ENCODE measurements at regions not wholly inside any gene's neighbourhood (a gene's known extent, or its start where the extent isn't known, plus 50 kb on each side); places are given as distances from the start of the nearest gene placed in this dataset.

DNA sequence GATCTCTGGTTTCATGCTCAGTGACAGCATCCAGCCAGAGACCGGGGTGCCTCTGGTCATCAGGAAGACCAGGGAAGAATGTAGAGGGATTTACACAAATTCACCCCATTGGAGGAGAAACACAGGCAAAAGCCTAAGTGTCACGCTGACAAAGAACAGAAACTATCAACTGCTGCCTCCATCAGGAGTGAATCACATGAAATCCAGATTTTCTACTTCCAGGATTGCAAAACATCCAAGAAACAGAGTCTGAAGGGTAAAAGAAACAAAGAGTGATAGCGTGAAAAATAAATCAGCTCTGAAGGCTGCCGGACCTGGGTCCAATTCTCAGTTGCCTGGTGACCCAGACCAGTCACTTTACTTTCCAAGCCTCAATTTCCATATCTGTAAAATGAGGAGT is 136.1 kb upstream of the MAP1LC3B2 start:
- ChIA-PET CTCF (no interaction called here), POLR2A (no interaction called here)
- Mint-ChIP-seq H3K4me1 (ENCODE audit: low read depth, unreplicated experiment) (peaks cover 10% of the 10 kb centered on the region), H3K27me3 (ENCODE audit: insufficient read depth, unreplicated experiment) (no peaks in the 10 kb centered on the region), H3K9me3 (ENCODE audit: unreplicated experiment) (no peaks in the 10 kb centered on the region), H3K4me3 (ENCODE audit: unreplicated experiment) (no peak overlapping the region), H3K27ac (ENCODE audit: unreplicated experiment) (peak overlapping the region; percentile 27), H3K36me3 (ENCODE audit: insufficient read depth, unreplicated experiment) (peaks cover 6% of the 10 kb centered on the region)
- no peak for DNase-seq
- intact Hi-C loops (cut with micrococcal nuclease; ENCODE audit: unreplicated experiment): loop anchor here (5.0 to 10.0 kb wide), 2 partner anchors 131 to 172 kb away; no protein-coding TSS in a partner anchor
- H3K36me3 ChIP-seq (ENCODE audit: control insufficient read depth, insufficient read depth, low read length): no peaks in the 10 kb centered on the region
- H3K9me3 ChIP-seq: peaks cover 3% of the 10 kb centered on the region; the same call in 1 of the 2 replicates
- H3K4me3 ChIP-seq (ENCODE audit: low read depth, low read length): no peak overlapping the region
- H3K4me1 ChIP-seq: peaks cover 31% of the 10 kb centered on the region
- TF ChIP-seq, protein P1, sequence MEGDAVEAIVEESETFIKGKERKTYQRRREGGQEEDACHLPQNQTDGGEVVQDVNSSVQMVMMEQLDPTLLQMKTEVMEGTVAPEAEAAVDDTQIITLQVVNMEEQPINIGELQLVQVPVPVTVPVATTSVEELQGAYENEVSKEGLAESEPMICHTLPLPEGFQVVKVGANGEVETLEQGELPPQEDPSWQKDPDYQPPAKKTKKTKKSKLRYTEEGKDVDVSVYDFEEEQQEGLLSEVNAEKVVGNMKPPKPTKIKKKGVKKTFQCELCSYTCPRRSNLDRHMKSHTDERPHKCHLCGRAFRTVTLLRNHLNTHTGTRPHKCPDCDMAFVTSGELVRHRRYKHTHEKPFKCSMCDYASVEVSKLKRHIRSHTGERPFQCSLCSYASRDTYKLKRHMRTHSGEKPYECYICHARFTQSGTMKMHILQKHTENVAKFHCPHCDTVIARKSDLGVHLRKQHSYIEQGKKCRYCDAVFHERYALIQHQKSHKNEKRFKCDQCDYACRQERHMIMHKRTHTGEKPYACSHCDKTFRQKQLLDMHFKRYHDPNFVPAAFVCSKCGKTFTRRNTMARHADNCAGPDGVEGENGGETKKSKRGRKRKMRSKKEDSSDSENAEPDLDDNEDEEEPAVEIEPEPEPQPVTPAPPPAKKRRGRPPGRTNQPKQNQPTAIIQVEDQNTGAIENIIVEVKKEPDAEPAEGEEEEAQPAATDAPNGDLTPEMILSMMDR (IDR thresholded peaks at IDR 0.05; ENCODE audit: insufficient read depth in 1 of 2, low read depth in 1 of 2, low read length in 1 of 2, severe bottlenecking in 1 of 2, unreplicated experiment in 1 of 2): no peak
- no peaks in the 10 kb centered on the region for H3K27me3 ChIP-seq (replicated peaks; ENCODE audit: control insufficient read depth, insufficient read depth, low read length)
- no TSS peak for BruUV-seq (replicated peaks)

GRCh38 chr12:116425256-116426193 is 133.7 kb upstream of the MAP1LC3B2 start:
- ChIA-PET CTCF (interaction anchor here (0.6 to 1.4 kb wide), 2 partner anchors 19 to 151 kb away, joined by 3 to 4 read pairs; no protein-coding TSS in a partner anchor), POLR2A (no interaction called here)
- Mint-ChIP-seq H3K36me3 (ENCODE audit: insufficient read depth, unreplicated experiment) (peaks cover 6% of the 10 kb centered on the region), H3K4me1 (ENCODE audit: low read depth, unreplicated experiment) (peaks cover 26% of the 10 kb centered on the region), H3K27ac (ENCODE audit: unreplicated experiment) (peak overlapping the region; percentile 84), H3K4me3 (ENCODE audit: unreplicated experiment) (peak overlapping the region; percentile 64), H3K27me3 (ENCODE audit: insufficient read depth, unreplicated experiment) (no peaks in the 10 kb centered on the region), H3K9me3 (ENCODE audit: unreplicated experiment) (no peaks in the 10 kb centered on the region)
- BruUV-seq (replicated peaks): no TSS peak
- no peak overlapping the region for H3K4me3 ChIP-seq (ENCODE audit: low read depth, low read length)
- intact Hi-C loops (cut with micrococcal nuclease; ENCODE audit: unreplicated experiment): loop anchor here (2.0 to 10.0 kb wide), 5 partner anchors 19 to 169 kb away; partner anchors contain the start of gene MED13L
- TF ChIP-seq, protein P1 (IDR thresholded peaks at IDR 0.05; ENCODE audit: insufficient read depth in 1 of 2, low read depth in 1 of 2, low read length in 1 of 2, severe bottlenecking in 1 of 2, unreplicated experiment in 1 of 2): no peak
- H3K4me1 ChIP-seq: peaks cover 40% of the 10 kb centered on the region
- no peak for DNase-seq
- H3K9me3 ChIP-seq: peaks cover 3% of the 10 kb centered on the region; the same call in 1 of the 2 replicates
- H3K36me3 ChIP-seq (ENCODE audit: control insufficient read depth, insufficient read depth, low read length): no peaks in the 10 kb centered on the region
- no peaks in the 10 kb centered on the region for H3K27me3 ChIP-seq (replicated peaks; ENCODE audit: control insufficient read depth, insufficient read depth, low read length)

- no peak overlapping the region for H3K4me3 ChIP-seq (ENCODE audit: low read depth, low read length)
- Mint-ChIP-seq H3K9me3 (ENCODE audit: unreplicated experiment) (no peaks in the 10 kb centered on the region), H3K27ac (ENCODE audit: unreplicated experiment) (peak overlapping the region; percentile 84), H3K4me1 (ENCODE audit: low read depth, unreplicated experiment) (peaks cover 32% of the 10 kb centered on the region), H3K36me3 (ENCODE audit: insufficient read depth, unreplicated experiment) (peaks cover 6% of the 10 kb centered on the region), H3K27me3 (ENCODE audit: insufficient read depth, unreplicated experiment) (no peaks in the 10 kb centered on the region), H3K4me3 (ENCODE audit: unreplicated experiment) (peak overlapping the region; percentile 64)
- H3K27me3 ChIP-seq (replicated peaks; ENCODE audit: control insufficient read depth, insufficient read depth, low read length): no peaks in the 10 kb centered on the region
- BruUV-seq (replicated peaks): TSS peak; percentile 94
- H3K4me1 ChIP-seq: peaks cover 45% of the 10 kb centered on the region
- ChIA-PET POLR2A (interaction anchor here (1.3 kb wide), 1 partner anchor 20 kb away, joined by 3 read pairs; no protein-coding TSS in a partner anchor), CTCF (interaction anchor here (0.8 kb wide), 2 partner anchors 11 to 77 kb away, joined by 3 read pairs; no protein-coding TSS in a partner anchor)
- TF ChIP-seq, protein P1 (IDR thresholded peaks at IDR 0.05; ENCODE audit: insufficient read depth in 1 of 2, low read depth in 1 of 2, low read length in 1 of 2, severe bottlenecking in 1 of 2, unreplicated experiment in 1 of 2): peak; percentile 36 to 50
- intact Hi-C loops (cut with micrococcal nuclease; ENCODE audit: unreplicated experiment): loop anchor here (1.0 to 10.0 kb wide), 9 partner anchors 20 to 211 kb away; partner anchors contain the start of gene MED13L
- peak; percentile 82 to 92 for DNase-seq
- no peaks in the 10 kb centered on the region for H3K36me3 ChIP-seq (ENCODE audit: control insufficient read depth, insufficient read depth, low read length)
- H3K9me3 ChIP-seq: peaks cover 2% of the 10 kb centered on the region; the same call in 1 of the 2 replicates
These were observed 132.6 kb upstream of the MAP1LC3B2 start for GRCh38 chr12:116426391-116427136.
